Stimulated activated memory B cell treated with anti-CD40 and anti-IgM and Interleukin-4, amounts not matched to agents 10 μg/mL and 1 μg/mL and 100 μg/mL, for 72 hours (primary cell): ENCODE measurements at regions not wholly inside any gene's neighbourhood (a gene's known extent, or its start where the extent isn't known, plus 50 kb on each side); places are given as distances from the start of the nearest gene placed in this dataset.

ENCODE experiments used
- ATAC-seq: fragments of 150-1000 bp; cut with Tn5 transposase; 2 replicates; pipeline ENCODE4 v1.10.0; 2021
- H3K27ac Mint-ChIP-seq: one replicate; pipeline ENCODE4 v1.8.0; 2022; ENCODE audit warnings: mild to moderate bottlenecking, mixed read lengths
- H3K27me3 Mint-ChIP-seq: one replicate; pipeline ENCODE4 v1.8.0; 2022; ENCODE audit warnings: mixed read lengths
- H3K36me3 Mint-ChIP-seq: one replicate; pipeline ENCODE4 v1.8.0; 2022; ENCODE audit warnings: mixed read lengths
- H3K4me1 Mint-ChIP-seq: one replicate; pipeline ENCODE4 v1.8.0; 2022; ENCODE audit warnings: mixed read lengths
- H3K4me3 Mint-ChIP-seq: one replicate; pipeline ENCODE4 v1.8.0; 2022; ENCODE audit warnings: mild to moderate bottlenecking, moderate library complexity, mixed read lengths
- H3K9me3 Mint-ChIP-seq: one replicate; pipeline ENCODE4 v1.8.0; 2022; ENCODE audit warnings: mixed read lengths

GRCh38 chr16:13521356-13521755 lies 398.6 kb upstream of the ERCC4 start:
- Mint-ChIP-seq H3K4me3 (no peak overlapping the region), H3K36me3 (no peaks in the 10 kb centered on the region), H3K9me3 (peaks cover 9% of the 10 kb centered on the region), H3K4me1 (no peaks in the 10 kb centered on the region), H3K27ac (no peak overlapping the region), H3K27me3 (no peaks in the 10 kb centered on the region)
- ATAC-seq: no peak

GRCh38 chr16:13527332-13527731 lies 392.6 kb upstream of the ERCC4 start:
- H3K4me3 Mint-ChIP-seq: no peak overlapping the region
- no peak for ATAC-seq
- no peak overlapping the region for H3K27ac Mint-ChIP-seq
- no peaks in the 10 kb centered on the region for H3K4me1 Mint-ChIP-seq
- no peaks in the 10 kb centered on the region for H3K27me3 Mint-ChIP-seq
- no peaks in the 10 kb centered on the region for H3K36me3 Mint-ChIP-seq
- peaks cover 6% of the 10 kb centered on the region for H3K9me3 Mint-ChIP-seq

- Mint-ChIP-seq H3K27ac (no peak overlapping the region), H3K9me3 (peaks cover 11% of the 10 kb centered on the region), H3K4me3 (no peak overlapping the region), H3K4me1 (no peaks in the 10 kb centered on the region), H3K36me3 (no peaks in the 10 kb centered on the region), H3K27me3 (no peaks in the 10 kb centered on the region)
- no peak for ATAC-seq
Measured at GRCh38 chr16:13528691-13529090, 391.3 kb upstream of the ERCC4 start.

GRCh38 chr16:13529193-13529982 lies 390.6 kb upstream of the ERCC4 start:
- no peaks in the 10 kb centered on the region for H3K4me1 Mint-ChIP-seq
- H3K9me3 Mint-ChIP-seq: peaks cover 11% of the 10 kb centered on the region
- no peak for ATAC-seq
- H3K36me3 Mint-ChIP-seq: no peaks in the 10 kb centered on the region
- peaks cover under 1% of the 10 kb centered on the region for H3K27me3 Mint-ChIP-seq
- no peak overlapping the region for H3K4me3 Mint-ChIP-seq
- H3K27ac Mint-ChIP-seq: no peak overlapping the region

- no peaks in the 10 kb centered on the region for H3K4me1 Mint-ChIP-seq
- H3K4me3 Mint-ChIP-seq: no peak overlapping the region
- peaks cover 6% of the 10 kb centered on the region for H3K9me3 Mint-ChIP-seq
- H3K27ac Mint-ChIP-seq: no peak overlapping the region
- no peaks in the 10 kb centered on the region for H3K36me3 Mint-ChIP-seq
- no peak for ATAC-seq
- H3K27me3 Mint-ChIP-seq: no peaks in the 10 kb centered on the region
Measured at GRCh38 chr16:13540771-13541170, 379.2 kb upstream of the ERCC4 start.

GRCh38 chr16:13542284-13542683 lies 377.7 kb upstream of the ERCC4 start:
- H3K27ac Mint-ChIP-seq: no peak overlapping the region
- no peak overlapping the region for H3K4me3 Mint-ChIP-seq
- H3K9me3 Mint-ChIP-seq: peaks cover 3% of the 10 kb centered on the region
- H3K27me3 Mint-ChIP-seq: no peaks in the 10 kb centered on the region
- H3K4me1 Mint-ChIP-seq: no peaks in the 10 kb centered on the region
- ATAC-seq: no peak
- no peaks in the 10 kb centered on the region for H3K36me3 Mint-ChIP-seq

- Mint-ChIP-seq H3K4me1 (no peaks in the 10 kb centered on the region), H3K9me3 (peaks cover 3% of the 10 kb centered on the region), H3K4me3 (no peak overlapping the region), H3K36me3 (no peaks in the 10 kb centered on the region), H3K27ac (no peak overlapping the region), H3K27me3 (no peaks in the 10 kb centered on the region)
- ATAC-seq: no peak
Measured at GRCh38 chr16:13543850-13544249, 376.1 kb upstream of the ERCC4 start.

- no peak overlapping the region for H3K27ac Mint-ChIP-seq
- H3K36me3 Mint-ChIP-seq: no peaks in the 10 kb centered on the region
- no peaks in the 10 kb centered on the region for H3K27me3 Mint-ChIP-seq
- ATAC-seq: no peak
- no peaks in the 10 kb centered on the region for H3K4me1 Mint-ChIP-seq
- no peak overlapping the region for H3K4me3 Mint-ChIP-seq
- H3K9me3 Mint-ChIP-seq: no peaks in the 10 kb centered on the region
Measured at GRCh38 chr16:13545271-13545670, 374.7 kb upstream of the ERCC4 start.

GRCh38 chr16:13550254-13550653 lies 369.7 kb upstream of the ERCC4 start:
- Mint-ChIP-seq H3K27ac (no peak overlapping the region), H3K27me3 (no peaks in the 10 kb centered on the region), H3K4me1 (no peaks in the 10 kb centered on the region), H3K36me3 (no peaks in the 10 kb centered on the region), H3K4me3 (no peak overlapping the region), H3K9me3 (peaks cover 3% of the 10 kb centered on the region)
- no peak for ATAC-seq

- no peaks in the 10 kb centered on the region for H3K27me3 Mint-ChIP-seq
- H3K4me1 Mint-ChIP-seq: no peaks in the 10 kb centered on the region
- H3K9me3 Mint-ChIP-seq: peaks cover 3% of the 10 kb centered on the region
- no peaks in the 10 kb centered on the region for H3K36me3 Mint-ChIP-seq
- H3K4me3 Mint-ChIP-seq: no peak overlapping the region
- H3K27ac Mint-ChIP-seq: no peak overlapping the region
- ATAC-seq: no peak
Measured at GRCh38 chr16:13552062-13552959, 367.6 kb upstream of the ERCC4 start.

- no peak overlapping the region for H3K4me3 Mint-ChIP-seq
- H3K36me3 Mint-ChIP-seq: no peaks in the 10 kb centered on the region
- no peaks in the 10 kb centered on the region for H3K27me3 Mint-ChIP-seq
- no peak for ATAC-seq
- H3K4me1 Mint-ChIP-seq: no peaks in the 10 kb centered on the region
- H3K9me3 Mint-ChIP-seq: peaks cover 3% of the 10 kb centered on the region
- H3K27ac Mint-ChIP-seq: no peak overlapping the region
Measured at GRCh38 chr16:13552960-13553257, 367.0 kb upstream of the ERCC4 start.

- no peak overlapping the region for H3K27ac Mint-ChIP-seq
- peaks cover 3% of the 10 kb centered on the region for H3K9me3 Mint-ChIP-seq
- no peaks in the 10 kb centered on the region for H3K36me3 Mint-ChIP-seq
- no peaks in the 10 kb centered on the region for H3K27me3 Mint-ChIP-seq
- no peak for ATAC-seq
- no peaks in the 10 kb centered on the region for H3K4me1 Mint-ChIP-seq
- no peak overlapping the region for H3K4me3 Mint-ChIP-seq
Measured at GRCh38 chr16:13553453-13553985, 366.4 kb upstream of the ERCC4 start.

GRCh38 chr16:13554005-13554404 lies 365.9 kb upstream of the ERCC4 start:
- no peak for ATAC-seq
- Mint-ChIP-seq H3K4me1 (no peaks in the 10 kb centered on the region), H3K4me3 (no peak overlapping the region), H3K27ac (no peak overlapping the region), H3K9me3 (peaks cover 3% of the 10 kb centered on the region), H3K27me3 (no peaks in the 10 kb centered on the region), H3K36me3 (no peaks in the 10 kb centered on the region)

GRCh38 chr16:13554643-13555042 lies 365.3 kb upstream of the ERCC4 start:
- H3K27me3 Mint-ChIP-seq: no peaks in the 10 kb centered on the region
- H3K4me3 Mint-ChIP-seq: no peak overlapping the region
- no peaks in the 10 kb centered on the region for H3K4me1 Mint-ChIP-seq
- no peaks in the 10 kb centered on the region for H3K36me3 Mint-ChIP-seq
- H3K27ac Mint-ChIP-seq: no peak overlapping the region
- no peak for ATAC-seq
- peaks cover 3% of the 10 kb centered on the region for H3K9me3 Mint-ChIP-seq

GRCh38 chr16:13557418-13557817 lies 362.5 kb upstream of the ERCC4 start:
- no peak overlapping the region for H3K27ac Mint-ChIP-seq
- H3K36me3 Mint-ChIP-seq: no peaks in the 10 kb centered on the region
- H3K27me3 Mint-ChIP-seq: no peaks in the 10 kb centered on the region
- H3K4me3 Mint-ChIP-seq: no peak overlapping the region
- H3K9me3 Mint-ChIP-seq: no peaks in the 10 kb centered on the region
- H3K4me1 Mint-ChIP-seq: no peaks in the 10 kb centered on the region
- ATAC-seq: no peak

GRCh38 chr16:13558752-13559151 lies 361.2 kb upstream of the ERCC4 start:
- no peaks in the 10 kb centered on the region for H3K36me3 Mint-ChIP-seq
- H3K9me3 Mint-ChIP-seq: no peaks in the 10 kb centered on the region
- no peaks in the 10 kb centered on the region for H3K27me3 Mint-ChIP-seq
- ATAC-seq: no peak
- H3K4me1 Mint-ChIP-seq: no peaks in the 10 kb centered on the region
- no peak overlapping the region for H3K4me3 Mint-ChIP-seq
- no peak overlapping the region for H3K27ac Mint-ChIP-seq
